Fibroblast of peridontal ligament (primary cell): ENCODE measurements at regions not wholly inside any gene's neighbourhood (a gene's known extent, or its start where the extent isn't known, plus 50 kb on each side); places are given as distances from the start of the nearest gene placed in this dataset.
"Not testable (repeated sequence)": the region's sequence is repeated elsewhere in the genome, so short reads cannot be mapped to it uniquely, and the experiment has no call there.

ENCODE experiments used
- DNase-seq: peaks from one replicate; pipeline ENCODE4 v3.0.0-alpha.2; 2010; ENCODE audit errors: extremely low read depth

GRCh38 chr14:105856676-105857219, 330.4 kb downstream of the TMEM121 start:
- no peak for DNase-seq

- DNase-seq, result no peak
Observed at GRCh38 chr14:105857220-105857825, 330.9 kb downstream of the TMEM121 start.

- no peak for DNase-seq
Observed at GRCh38 chr14:105857826-105858675, 331.7 kb downstream of the TMEM121 start.

GRCh38 chr14:105858676-105859025, 332.3 kb downstream of the TMEM121 start:
- DNase-seq, result no peak

GRCh38 chr14:105859073-105859716, 332.8 kb downstream of the TMEM121 start:
- DNase-seq, result not testable (repeated sequence)

GRCh38 chr14:105859717-105860614, 333.6 kb downstream of the TMEM121 start:
- DNase-seq, result no peak

- no peak for DNase-seq
Observed at GRCh38 chr14:105860615-105861580, 334.5 kb downstream of the TMEM121 start.

- no peak for DNase-seq
Observed at GRCh38 chr14:105861985-105862465, 335.6 kb downstream of the TMEM121 start.

GRCh38 chr14:105862581-105863239, 336.3 kb downstream of the TMEM121 start:
- DNase-seq, result no peak

GRCh38 chr14:105863296-105864108, 337.1 kb downstream of the TMEM121 start:
- DNase-seq, result no peak

GRCh38 chr14:105864116-105864515, 337.7 kb downstream of the TMEM121 start:
- DNase-seq, result no peak

- DNase-seq, result no peak
Observed at GRCh38 chr14:105864651-105865265, 338.4 kb downstream of the TMEM121 start.

GRCh38 chr14:105865266-105865903, 339.0 kb downstream of the TMEM121 start:
- no peak for DNase-seq

GRCh38 chr14:105865904-105866840, 339.8 kb downstream of the TMEM121 start:
- DNase-seq, result no peak

GRCh38 chr14:105866841-105867321, 340.5 kb downstream of the TMEM121 start:
- no peak for DNase-seq

- no peak for DNase-seq
Observed at GRCh38 chr14:105867961-105868599, 341.7 kb downstream of the TMEM121 start.
